B cell (primary cell): ENCODE measurements at regions not wholly inside any gene's neighbourhood (a gene's known extent, or its start where the extent isn't known, plus 50 kb on each side); places are given as distances from the start of the nearest gene placed in this dataset.

Source experiments
- ATAC-seq: fragments of 200-7000 bp; cut with Tn5 transposase; one replicate; pipeline ENCODE4 v1.10.0; 2021; ENCODE audit warnings: low read depth, mild to moderate bottlenecking, moderate number of reproducible peaks, moderate library complexity
- CTCF ChIA-PET: fragments of 350-600 bp; sonication (Branson Sonifier 250); formaldehyde crosslinking; loops from one replicate; lab custom pipeline; 2021; ENCODE audit warnings: antibody characterized with exemption, inconsistent platforms; lab: Charles Lee
- POLR2A ChIA-PET: fragments of 350-600 bp; sonication (Branson Sonifier 250); formaldehyde crosslinking; loops from one replicate; lab custom pipeline; 2021; ENCODE audit warnings: antibody characterized with exemption; lab: Charles Lee
- DNase-seq: peaks from one replicate; pipeline ENCODE4 v3.0.0; 2013
- H2AFZ ChIP-seq: 2 replicates; pipeline ENCODE4 v1.6.1; 2012; ENCODE audit warnings: mild to moderate bottlenecking, low read depth, low read length; ENCODE audit not compliant: insufficient read depth, poor library complexity, severe bottlenecking
- H3K27ac ChIP-seq, 2 donors: 1 replicate in 1 of 2; 2 replicates in 1 of 2; pipeline ENCODE4 v1.5.1; 2012 to 2013; ENCODE audit warnings: low read length in 2 of 2, mild to moderate bottlenecking in 2 of 2, moderate library complexity in 1 of 2
- H3K27me3 ChIP-seq, 4 experiments: fragments of 200-600 bp in 1 of 4; sonication (generic) in 1 of 4; replicated peaks in 1 of 4; 1 replicate in 2 of 4; 2 replicates in 2 of 4; pipeline versions ENCODE4 v1.6.1 to v1.7.0; 2013 to 2016; ENCODE audit warnings: low read length in 3 of 4, mild to moderate bottlenecking in 2 of 4, mixed read lengths in 1 of 4, moderate library complexity in 1 of 4; ENCODE audit not compliant: insufficient read depth in 4 of 4, control insufficient read depth in 3 of 4; ENCODE audit errors: control extremely low read depth in 1 of 4
- H3K36me3 ChIP-seq, 2 experiments: replicated peaks in 1 of 2; 1 replicate in 1 of 2; 2 replicates in 1 of 2; pipeline versions ENCODE4 v1.6.1 to v1.7.1; 2013; ENCODE audit warnings: low read length in 1 of 2; ENCODE audit not compliant: insufficient read depth in 2 of 2, control insufficient read depth in 1 of 2; ENCODE audit errors: control extremely low read depth in 1 of 2, extremely low read depth in 1 of 2
- H3K4me1 ChIP-seq, 2 donors: fragments of 200-600 bp in 1 of 2; sonication (generic) in 1 of 2; 1 replicate in 1 of 2; 2 replicates in 1 of 2; pipeline versions ENCODE4 v1.5.1 to v1.6.1; 2013 to 2017; ENCODE audit warnings: low read length in 2 of 2; ENCODE audit not compliant: control insufficient read depth in 2 of 2, insufficient read depth in 2 of 2
- H3K4me2 ChIP-seq: replicated peaks from 2 replicates; pipeline ENCODE3; 2012; ENCODE audit warnings: mild to moderate bottlenecking, low read depth, low read length; ENCODE audit not compliant: poor library complexity, severe bottlenecking
- H3K4me3 ChIP-seq, 5 experiments: fragments of 200-600 bp in 1 of 5; sonication (generic) in 1 of 5; 1 replicate in 3 of 5; 2 replicates in 2 of 5; pipeline versions ENCODE4 v1.5.1 to v1.7.0; 2011 to 2016; ENCODE audit warnings: low read length in 4 of 5, mild to moderate bottlenecking in 4 of 5, low read depth in 2 of 5, control low read depth in 1 of 5, moderate library complexity in 1 of 5; ENCODE audit not compliant: insufficient read depth in 1 of 5; ENCODE audit errors: control extremely low read depth in 1 of 5, extremely low read depth in 1 of 5
- H3K79me2 ChIP-seq: fragments of 200-600 bp; sonication (generic); one replicate; pipeline ENCODE4 v1.6.0; 2016; ENCODE audit warnings: low read length; ENCODE audit not compliant: control insufficient read depth, insufficient read depth
- H3K9ac ChIP-seq: fragments of 200-600 bp; sonication (generic); 2 replicates; pipeline ENCODE4 v1.6.1; 2017; ENCODE audit warnings: mild to moderate bottlenecking, low read length, moderate library complexity
- H3K9me3 ChIP-seq, 3 donors: one replicate each; pipeline versions ENCODE4 v1.6.1 to v1.7.1; 2013; ENCODE audit warnings: low read length in 2 of 3; ENCODE audit not compliant: control insufficient read depth in 2 of 3, insufficient read depth in 1 of 3; ENCODE audit errors: control extremely low read depth in 1 of 3
- H4K20me1 ChIP-seq: 2 replicates; pipeline ENCODE4 v1.6.0; 2012; ENCODE audit warnings: mild to moderate bottlenecking, low read length; ENCODE audit not compliant: insufficient read depth, control insufficient read depth, poor library complexity, severe bottlenecking
- H3K27ac Mint-ChIP-seq: one replicate; pipeline ENCODE4 v1.8.0; 2021; ENCODE audit warnings: mixed read lengths
- H3K27me3 Mint-ChIP-seq: one replicate; pipeline ENCODE4 v1.8.0; 2021; ENCODE audit warnings: mixed read lengths
- H3K4me1 Mint-ChIP-seq: one replicate; pipeline ENCODE4 v1.8.0; 2021; ENCODE audit warnings: mixed read lengths
- H3K4me3 Mint-ChIP-seq: one replicate; pipeline ENCODE4 v1.8.0; 2021; ENCODE audit warnings: mixed read lengths
- H3K9me3 Mint-ChIP-seq: one replicate; pipeline ENCODE4 v1.8.0; 2022; ENCODE audit warnings: mixed read lengths; ENCODE audit not compliant: insufficient read depth
- EZH2 ChIP-seq: IDR thresholded peaks from 2 replicates; pipeline ENCODE4 v1.6.1; 2012; ENCODE audit warnings: borderline replicate concordance, low read depth, mild to moderate bottlenecking, moderate library complexity, low read length; ENCODE audit not compliant: insufficient read depth, poor library complexity, severe bottlenecking
- WGBS: methylation state at CpG from one replicate; pipeline ENCODE4 v1.1.5; 2013; ENCODE audit warnings: missing lambda C conversion rate; ENCODE audit not compliant: insufficient coverage; 5-methylcytosine and 5-hydroxymethylcytosine counted together
- intact Hi-C: fragments of 100-400 bp; cut with micrococcal nuclease; formaldehyde crosslinking; loops from one replicate; pipeline ENCODE4 v1.10.0; 2022
- TF ChIP-seq, protein P1 (sequence below): fragments of 200-600 bp; IDR thresholded peaks from one replicate; pipeline ENCODE4 v1.8.0; 2022; ENCODE audit warnings: antibody characterized with exemption, mild to moderate bottlenecking

DNA sequence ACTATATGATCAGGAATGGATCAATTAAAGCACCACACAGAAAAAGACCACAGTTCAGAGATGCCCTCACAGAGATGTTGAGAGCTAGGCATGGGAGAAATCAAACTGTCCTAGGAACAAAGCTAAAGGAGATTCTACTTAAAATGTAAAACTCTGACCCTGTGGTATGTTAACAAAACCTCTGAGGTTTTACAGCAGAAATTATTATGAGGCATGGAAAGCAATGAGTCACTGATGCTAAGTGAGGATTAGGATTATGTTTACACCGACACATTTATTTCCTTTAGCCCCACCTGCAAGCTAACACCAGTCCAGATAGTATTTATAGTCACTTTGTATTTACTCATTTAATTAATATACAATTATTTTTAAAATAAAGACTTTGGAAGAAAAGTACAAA is 1242.2 kb downstream of the OTOL1 start:
- ChIA-PET POLR2A (no interaction called here), CTCF (no interaction called here)
- no peak overlapping the region for H2AFZ ChIP-seq
- H3K36me3 ChIP-seq: no peaks in the 10 kb centered on the region
- no peak overlapping the region for H3K4me3 ChIP-seq
- no peaks in the 10 kb centered on the region for H4K20me1 ChIP-seq
- H3K9ac ChIP-seq: no peak overlapping the region
- no peak for TF ChIP-seq EZH2
- TF ChIP-seq, protein P1, sequence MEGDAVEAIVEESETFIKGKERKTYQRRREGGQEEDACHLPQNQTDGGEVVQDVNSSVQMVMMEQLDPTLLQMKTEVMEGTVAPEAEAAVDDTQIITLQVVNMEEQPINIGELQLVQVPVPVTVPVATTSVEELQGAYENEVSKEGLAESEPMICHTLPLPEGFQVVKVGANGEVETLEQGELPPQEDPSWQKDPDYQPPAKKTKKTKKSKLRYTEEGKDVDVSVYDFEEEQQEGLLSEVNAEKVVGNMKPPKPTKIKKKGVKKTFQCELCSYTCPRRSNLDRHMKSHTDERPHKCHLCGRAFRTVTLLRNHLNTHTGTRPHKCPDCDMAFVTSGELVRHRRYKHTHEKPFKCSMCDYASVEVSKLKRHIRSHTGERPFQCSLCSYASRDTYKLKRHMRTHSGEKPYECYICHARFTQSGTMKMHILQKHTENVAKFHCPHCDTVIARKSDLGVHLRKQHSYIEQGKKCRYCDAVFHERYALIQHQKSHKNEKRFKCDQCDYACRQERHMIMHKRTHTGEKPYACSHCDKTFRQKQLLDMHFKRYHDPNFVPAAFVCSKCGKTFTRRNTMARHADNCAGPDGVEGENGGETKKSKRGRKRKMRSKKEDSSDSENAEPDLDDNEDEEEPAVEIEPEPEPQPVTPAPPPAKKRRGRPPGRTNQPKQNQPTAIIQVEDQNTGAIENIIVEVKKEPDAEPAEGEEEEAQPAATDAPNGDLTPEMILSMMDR: no peak
- Mint-ChIP-seq H3K9me3 (no peaks in the 10 kb centered on the region), H3K27me3 (no peaks in the 10 kb centered on the region), H3K4me3 (no peak overlapping the region), H3K27ac (no peak overlapping the region), H3K4me1 (no peaks in the 10 kb centered on the region)
- H3K4me2 ChIP-seq: no peak overlapping the region
- H3K27me3 ChIP-seq: no peaks in the 10 kb centered on the region
- no peak for ATAC-seq
- no peak for DNase-seq
- no peaks in the 10 kb centered on the region for H3K4me1 ChIP-seq
- intact Hi-C loops: no loop called here
- H3K9me3 ChIP-seq: no peaks in the 10 kb centered on the region
- no peak overlapping the region for H3K27ac ChIP-seq
- no peaks in the 10 kb centered on the region for H3K79me2 ChIP-seq
- WGBS: no CpG with 5 or more reads among the region's 1 CpG

DNA sequence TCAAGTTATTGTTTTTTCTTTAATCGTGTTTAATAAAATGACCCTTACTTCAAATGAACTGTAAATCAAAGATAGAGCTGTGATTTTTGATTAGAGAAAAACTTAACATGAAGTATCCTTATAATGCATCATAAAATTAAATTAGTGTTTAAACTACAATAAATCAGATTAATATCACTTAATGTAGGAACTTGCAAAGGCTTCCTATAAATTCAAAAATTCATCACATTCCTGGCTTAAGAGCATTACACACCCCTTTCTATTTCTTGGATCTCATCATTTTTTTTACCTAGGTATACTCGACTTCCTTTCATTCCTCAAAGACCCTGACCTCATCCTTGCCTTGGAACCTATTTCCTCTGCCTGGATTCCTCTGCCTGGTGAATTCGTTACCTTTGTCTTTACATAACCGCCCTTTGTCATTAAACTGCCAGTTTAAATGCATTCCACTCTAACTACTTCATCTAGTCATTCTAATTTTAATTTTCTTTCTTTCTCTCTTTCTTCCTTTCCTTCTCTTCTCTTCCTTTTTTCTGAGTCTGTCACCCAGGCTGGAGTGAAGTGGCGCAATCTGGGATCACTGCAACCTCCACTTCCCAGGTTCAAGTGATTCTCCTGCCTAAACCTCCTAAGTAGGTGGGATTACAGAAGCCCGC is 1244.5 kb downstream of the OTOL1 start:
- 81% methylated on average over 3 of the region's 6 CpGs for WGBS
- no peak for TF ChIP-seq EZH2
- Histone ChIP-seq H3K4me2 (no peak overlapping the region), H3K27ac (no peak overlapping the region), H3K4me3 (no peak overlapping the region), H4K20me1 (no peaks in the 10 kb centered on the region), H3K36me3 (no peaks in the 10 kb centered on the region), H3K9me3 (no peaks in the 10 kb centered on the region), H3K4me1 (no peaks in the 10 kb centered on the region), H3K27me3 (no peaks in the 10 kb centered on the region), H3K79me2 (no peaks in the 10 kb centered on the region), H2AFZ (no peak overlapping the region), H3K9ac (no peak overlapping the region)
- ChIA-PET CTCF (no interaction called here), POLR2A (no interaction called here)
- Mint-ChIP-seq H3K4me3 (no peak overlapping the region), H3K9me3 (no peaks in the 10 kb centered on the region), H3K27ac (no peak overlapping the region), H3K27me3 (no peaks in the 10 kb centered on the region), H3K4me1 (no peaks in the 10 kb centered on the region)
- intact Hi-C loops: no loop called here
- ATAC-seq (no peak), DNase-seq (no peak)
